ENCODE measurements at regions not wholly inside any gene's neighbourhood (a gene's known extent, or its start where the extent isn't known, plus 50 kb on each side); places are given as distances from the start of the nearest gene placed in this dataset.
"Not testable (repeated sequence)": the region's sequence is repeated elsewhere in the genome, so short reads cannot be mapped to it uniquely, and the experiment has no call there.

DNA sequence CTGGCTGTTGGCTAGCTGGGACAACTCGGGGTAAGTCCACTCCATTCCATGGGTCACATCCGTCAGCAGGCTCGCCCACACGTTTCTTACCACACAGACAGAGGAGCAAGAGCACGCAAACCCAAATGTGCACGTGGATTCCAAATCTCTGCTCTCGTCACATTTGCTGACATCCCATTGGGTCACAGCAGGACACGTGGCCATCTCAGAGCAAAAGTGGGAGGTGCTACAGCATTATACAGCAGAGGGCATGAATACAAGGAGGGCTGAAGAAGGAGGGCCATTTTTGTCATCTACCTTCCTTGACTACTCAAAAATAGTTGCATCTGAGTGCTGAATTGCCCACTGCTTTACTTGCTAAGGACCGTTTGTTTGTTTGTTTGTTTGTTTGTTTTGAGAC lies 84.7 kb downstream of the RBBP6 start:
- no peak for DNase-seq

DNA sequence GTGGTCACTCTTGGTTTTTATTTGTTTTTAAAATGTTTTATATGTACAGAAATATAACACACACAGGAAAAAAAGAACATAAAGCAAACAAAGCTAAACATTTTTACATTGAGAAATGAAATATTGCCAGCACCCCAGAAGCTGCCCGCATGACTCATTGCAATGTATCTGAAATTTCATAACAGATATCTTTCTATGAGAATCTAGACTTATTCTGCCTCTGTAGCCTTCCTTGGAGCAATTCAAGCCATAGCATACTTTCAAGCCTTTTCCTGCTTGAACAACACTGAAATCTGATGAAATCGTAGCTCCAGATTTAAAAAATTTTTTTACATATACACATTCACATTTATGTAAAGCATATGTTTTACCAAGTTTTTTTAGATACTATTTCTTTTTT lies 86.9 kb downstream of the RBBP6 start:
- DNase-seq = no peak

DNA sequence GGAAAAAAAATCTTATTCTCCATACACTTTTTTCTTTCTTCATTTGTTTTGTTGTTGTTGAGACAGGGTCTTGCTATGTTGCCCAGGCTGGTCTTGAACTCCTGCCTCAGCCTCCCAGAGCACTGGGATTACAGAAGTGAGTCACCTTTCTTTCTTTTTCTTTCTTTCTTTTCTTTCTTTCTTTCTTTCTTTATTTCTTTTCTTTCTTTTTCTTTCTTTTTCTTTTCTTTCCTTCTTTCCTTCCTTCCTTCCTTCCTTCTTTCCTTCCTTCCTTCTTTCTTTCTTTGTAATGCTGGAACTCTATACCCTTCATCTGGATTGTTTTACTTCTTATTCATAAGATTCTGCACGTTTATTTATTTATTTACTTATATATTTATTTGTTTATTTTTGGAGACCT lies 94.5 kb upstream of the TNRC6A start:
- no peak for DNase-seq

DNA sequence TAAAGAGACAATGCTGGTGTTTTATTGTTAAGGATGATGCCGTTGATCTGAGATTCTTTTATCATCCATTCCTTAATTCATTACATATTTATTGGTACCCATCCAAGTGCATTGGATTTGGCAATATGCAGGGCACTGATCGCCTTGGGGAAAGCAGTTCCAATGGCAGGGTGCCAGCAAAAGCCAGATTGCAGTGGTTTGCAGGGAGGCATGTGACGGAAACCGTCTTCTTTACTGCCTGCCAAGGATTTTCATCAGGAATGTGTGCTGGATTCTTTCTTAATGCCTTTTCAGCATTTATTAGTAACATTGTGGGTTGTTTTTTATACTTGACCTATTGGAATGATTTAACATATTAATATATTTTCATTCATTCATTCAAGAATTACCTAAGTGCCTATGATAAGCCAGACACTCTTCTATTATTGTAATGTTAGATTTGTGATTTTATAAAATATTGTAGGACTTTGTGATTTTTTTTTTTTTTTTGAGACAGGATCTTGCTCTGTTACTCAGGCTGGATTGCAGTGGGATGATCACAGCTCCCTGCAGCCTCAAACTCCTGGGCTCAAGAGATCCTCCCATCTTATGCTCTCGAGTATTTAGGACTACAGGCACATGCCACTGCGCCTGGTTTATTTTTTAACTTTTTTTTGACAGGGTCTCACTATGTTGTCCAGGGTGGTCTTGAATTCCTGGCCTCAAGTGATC lies 93.4 kb upstream of the TNRC6A start:
- DNase-seq = no peak

DNA sequence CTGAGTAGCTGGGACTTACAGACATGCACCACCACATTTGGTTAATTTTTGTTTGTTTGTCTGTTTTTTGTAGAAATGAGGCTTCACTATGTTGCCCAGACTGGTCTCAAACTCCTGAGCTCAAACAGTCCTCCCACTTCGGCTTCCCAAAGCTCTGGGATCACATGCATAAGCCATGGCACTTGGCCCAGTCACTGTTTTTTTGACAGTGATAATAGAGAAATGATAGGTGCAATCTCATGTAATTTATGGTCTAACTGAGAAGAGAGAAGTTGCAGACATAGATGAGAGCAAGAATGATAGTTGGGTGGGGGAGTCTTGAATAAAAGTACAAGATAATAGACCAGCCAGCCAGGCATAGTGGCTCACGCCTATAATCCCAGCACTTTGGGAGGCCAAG lies 89.7 kb upstream of the TNRC6A start:
- no peak for DNase-seq

DNA sequence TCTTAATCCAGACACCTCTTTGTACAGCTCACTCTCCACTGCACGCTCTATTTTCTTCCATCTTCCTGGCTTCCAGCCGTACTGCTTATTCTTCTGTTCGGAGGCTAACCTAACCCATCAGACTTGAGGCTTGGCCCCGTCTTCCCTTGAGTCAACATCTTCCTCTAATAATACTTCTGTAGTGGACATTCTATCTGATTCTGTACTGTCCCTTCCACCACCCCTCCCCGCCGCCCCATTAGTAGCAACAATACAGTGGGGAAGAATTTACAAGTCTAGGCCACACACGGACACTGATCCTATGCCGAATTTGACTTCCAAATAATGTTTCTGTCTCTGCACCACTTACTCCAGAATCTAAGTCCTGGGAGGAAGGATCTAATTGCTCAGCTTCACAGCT lies 86.0 kb upstream of the TNRC6A start:
- no peak for DNase-seq

DNA sequence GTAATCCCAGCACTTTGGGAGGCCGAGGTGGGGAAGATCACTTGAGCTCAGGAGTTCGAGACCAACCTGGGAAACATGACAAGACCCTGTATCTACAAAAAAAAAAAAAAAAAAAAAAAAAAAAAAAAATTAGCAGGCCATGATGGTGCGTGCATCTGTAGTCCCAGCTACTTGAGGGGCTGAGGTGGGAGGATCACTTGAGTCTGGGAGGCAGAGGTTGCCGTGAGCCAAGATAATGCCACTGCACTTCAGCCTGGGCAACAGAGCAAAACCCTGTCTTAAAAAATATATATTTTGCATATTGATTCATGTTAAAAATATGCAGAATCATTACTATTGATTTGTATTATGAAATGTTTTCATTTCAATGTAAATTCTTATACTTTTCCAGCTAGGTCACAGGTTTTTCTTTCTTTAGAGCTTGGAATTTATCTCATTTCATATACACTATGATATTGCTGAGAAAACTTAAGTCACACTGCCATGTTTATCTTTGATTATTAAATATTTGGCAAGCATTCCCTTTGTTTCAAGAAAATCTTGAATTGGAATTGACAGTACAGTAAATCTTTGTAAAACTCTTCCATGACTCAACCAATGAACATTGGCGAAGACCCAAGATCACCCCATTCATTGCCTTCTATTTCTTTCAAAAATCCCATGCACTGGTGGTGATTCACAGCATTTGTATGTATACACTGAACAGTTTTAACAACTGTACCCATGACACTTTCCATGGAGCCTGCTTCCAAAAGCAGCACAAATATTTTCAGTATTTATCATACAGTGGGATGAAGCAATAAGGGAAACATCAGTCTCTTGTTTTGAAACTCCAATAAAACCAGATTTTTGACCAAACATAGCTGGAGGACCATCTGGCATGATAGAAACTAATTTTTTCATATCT lies 83.5 kb upstream of the TNRC6A start:
- DNase-seq = no peak

DNA sequence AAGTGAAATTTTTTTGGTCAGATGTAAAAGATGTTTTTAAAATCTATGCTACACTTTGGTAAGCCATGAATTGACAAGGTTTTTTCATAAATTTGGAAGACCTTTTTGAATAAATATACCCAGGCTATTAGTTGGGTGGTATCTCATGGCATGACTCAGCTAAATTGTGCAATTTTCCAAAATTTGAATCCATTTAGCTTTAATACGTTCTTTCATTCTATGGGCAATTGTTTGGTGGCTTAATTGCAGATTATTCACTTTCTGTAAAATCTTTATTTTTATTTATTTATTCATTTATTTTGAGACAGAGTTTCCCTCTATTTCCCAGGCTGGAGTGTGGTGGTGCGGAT lies 82.8 kb upstream of the TNRC6A start:
- no peak for DNase-seq

DNA sequence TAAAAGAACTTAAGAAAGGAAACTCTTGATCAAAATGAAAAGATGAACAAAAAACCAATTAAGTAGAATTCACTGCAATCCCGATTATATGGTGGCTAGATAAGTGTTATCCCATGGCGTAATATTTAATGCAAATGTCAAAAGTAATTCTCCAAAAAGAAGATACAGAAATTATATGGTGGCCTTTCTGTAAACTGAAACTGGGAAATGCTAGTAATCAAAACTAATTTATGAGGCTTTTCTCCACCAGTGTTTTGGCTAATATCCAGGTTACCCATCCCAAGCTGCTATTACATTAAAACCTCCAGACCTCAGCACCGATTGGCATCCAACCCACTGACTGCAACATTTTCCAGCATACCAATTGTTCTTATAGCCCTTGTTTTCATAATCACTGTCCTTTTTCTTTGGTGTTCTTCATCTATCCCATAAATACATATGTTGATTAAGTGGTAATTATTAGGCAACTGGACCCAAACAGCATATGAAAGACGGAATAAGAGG lies 77.2 kb upstream of the TNRC6A start:
- no peak for DNase-seq

DNA sequence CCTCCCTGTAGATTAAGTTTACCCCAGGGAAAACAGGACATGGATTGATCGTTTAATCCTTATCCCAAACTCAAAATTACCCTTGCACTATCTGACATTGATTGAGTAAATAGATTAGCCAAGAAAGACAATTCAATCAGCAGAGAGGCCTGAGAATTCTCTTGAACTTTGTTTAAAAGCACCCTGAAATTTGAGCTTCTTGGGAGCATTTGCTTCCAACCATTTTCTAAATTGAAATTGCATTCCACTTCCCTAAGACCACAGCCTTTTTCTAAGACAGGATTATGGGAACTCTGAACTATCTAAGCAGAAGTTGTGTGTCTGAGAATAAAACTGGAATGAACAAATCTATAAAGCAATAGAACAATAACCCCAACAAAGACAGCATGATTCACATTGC lies 76.6 kb upstream of the TNRC6A start:
- DNase-seq = no peak

DNA sequence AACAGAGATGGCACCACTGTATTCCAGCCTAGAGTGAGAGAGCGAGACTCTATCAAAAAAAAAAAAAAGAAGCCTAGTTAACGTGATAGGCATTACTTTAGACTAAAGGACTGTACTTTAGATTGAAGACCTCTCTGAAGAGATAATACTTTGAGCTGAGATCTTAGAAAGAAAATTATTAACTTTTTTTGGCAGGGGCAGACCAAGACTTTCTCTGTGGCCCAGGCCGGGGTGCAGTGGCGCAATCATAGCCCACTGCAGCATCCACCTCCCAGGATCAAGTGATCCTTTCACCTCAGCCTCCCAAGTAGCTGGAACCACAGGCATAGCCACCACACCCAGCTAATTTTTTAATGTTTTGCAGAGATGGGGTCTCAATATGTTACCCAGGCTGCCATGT lies 75.7 kb upstream of the TNRC6A start:
- DNase-seq = no peak

DNA sequence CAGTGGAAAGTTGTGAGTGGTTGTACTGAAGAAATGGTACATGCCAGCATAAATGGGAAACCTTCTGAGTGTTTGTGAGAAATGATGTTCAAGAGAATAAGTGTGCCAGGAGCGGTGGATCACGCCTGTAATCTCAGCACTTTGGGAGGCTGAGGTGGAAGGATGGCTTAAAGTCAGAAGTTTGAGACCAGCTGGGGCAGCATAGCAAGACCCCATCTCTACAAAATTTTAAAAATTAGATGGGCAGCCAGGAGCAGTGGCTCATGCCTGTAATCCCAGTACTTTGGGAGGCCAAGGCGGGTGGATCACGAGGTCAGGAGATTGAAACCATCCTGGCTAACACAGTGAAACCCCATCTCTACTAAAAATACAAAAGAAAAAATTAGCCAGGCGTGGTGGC lies 63.5 kb upstream of the TNRC6A start:
- not testable (repeated sequence) for DNase-seq

DNA sequence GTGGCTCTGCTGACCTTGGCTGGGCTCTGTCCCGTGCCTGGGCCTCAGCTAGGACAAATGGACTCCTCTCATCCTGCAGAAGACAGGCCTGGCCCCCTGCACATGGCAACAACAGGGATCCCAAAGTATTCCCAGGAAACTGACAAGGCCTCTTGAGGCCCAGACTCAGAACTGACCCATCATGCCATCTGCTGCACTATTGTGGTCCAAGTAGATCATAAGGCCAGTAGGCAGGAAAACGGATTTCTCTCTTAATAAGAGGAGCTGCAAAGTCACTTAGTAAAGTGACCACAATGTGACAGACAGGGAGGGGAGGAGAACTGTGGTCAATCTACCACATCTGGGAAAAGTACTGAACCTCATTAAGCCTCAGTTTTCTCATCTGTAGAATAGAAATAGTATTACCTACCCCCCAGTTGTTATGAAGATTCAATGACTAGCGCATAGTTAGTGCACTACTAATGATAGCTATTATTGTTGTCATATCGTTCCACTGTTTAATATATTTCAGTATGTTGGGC lies 62.1 kb upstream of the TNRC6A start:
- no peak for DNase-seq

DNA sequence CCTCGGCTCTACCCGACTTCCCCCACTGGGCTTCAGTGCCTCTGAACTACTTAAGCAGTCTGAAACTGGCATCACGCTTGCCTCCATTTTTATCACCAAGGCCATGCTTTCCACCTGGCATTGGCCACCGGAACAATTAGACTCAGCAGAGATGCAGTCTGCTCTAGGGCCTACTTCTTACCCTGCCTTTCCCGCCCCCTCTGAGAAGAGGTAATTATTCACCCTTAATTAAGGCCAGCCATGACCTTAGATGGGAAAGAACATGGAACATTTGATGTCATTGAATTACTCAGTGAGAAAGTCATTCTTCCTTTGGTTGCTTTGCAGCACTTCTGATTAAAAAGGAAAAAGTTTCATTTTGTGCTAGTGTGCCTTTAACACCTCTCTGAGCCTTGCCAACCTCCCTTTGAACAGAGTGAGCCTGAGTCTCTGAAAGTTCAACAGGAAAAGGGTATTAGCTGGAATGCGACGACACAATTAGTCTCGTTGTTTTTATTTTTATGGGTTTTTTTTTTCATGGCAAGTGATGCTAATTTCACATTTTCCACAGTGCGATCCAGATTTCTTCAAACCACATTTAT lies 60.9 kb upstream of the TNRC6A start:
- DNase-seq = peak; percentile 33 to 44

DNA sequence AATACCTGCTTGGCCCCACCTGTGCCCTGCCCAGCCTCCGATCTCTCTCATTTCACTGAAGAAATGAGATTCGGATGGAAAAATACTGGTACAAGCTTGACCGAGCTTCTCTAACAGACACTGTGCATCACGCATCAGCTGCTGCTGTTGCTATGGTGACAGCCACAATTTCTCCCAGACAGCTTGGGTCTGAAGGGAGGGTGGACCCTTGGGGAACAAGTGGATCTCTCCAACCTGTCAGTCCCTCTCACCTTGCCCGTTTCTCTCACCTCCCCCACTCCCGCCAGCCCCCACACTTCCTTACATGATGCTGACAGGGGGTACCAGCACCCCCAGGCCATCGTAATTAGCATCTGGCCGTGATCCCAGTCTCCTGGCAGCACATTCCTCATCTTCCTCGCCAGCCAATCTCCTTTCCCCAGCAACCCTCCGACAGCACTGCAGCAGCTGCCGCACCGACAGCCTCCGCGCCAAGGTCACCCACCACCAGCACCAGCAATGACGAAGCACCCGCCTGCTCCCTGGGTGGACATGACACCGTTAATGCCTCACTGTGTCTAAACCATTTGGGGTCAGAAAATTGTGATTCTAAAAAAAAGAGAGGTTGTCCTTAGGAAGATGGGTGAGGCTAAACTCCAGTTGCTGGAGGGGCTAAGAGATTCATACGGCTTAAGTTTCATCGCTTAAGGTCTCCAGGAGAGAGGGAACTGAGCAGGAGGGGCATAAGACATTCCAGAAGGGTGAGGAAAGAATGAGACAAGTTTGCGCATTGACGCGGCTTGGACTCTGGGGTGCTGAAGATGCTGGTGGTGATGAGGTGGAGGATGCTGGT lies 58.6 kb upstream of the TNRC6A start:
- DNase-seq = no peak

DNA sequence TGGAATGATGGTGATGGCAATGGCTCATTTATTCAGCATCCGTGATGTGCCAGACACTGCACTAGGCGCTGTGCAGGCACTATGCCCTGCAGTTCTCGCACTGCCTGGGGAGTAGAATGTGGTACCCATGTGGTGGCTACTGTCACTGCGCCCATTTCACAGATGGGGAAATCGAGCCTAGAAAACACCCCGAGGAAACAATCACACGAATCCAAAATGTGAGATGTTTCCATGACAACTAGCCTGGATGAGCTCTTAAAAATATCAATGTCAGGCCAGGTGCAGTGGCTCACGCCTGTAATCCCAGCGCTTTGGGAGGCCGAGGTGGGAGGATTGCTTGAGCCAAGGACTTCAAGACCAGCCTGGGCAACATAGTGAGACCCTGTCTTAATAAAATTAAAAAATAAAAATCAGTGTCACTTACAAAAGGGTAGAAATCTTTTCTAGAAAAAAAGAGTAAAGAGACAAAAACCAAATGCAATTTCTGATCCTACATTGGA lies 57.9 kb upstream of the TNRC6A start:
- DNase-seq = no peak

DNA sequence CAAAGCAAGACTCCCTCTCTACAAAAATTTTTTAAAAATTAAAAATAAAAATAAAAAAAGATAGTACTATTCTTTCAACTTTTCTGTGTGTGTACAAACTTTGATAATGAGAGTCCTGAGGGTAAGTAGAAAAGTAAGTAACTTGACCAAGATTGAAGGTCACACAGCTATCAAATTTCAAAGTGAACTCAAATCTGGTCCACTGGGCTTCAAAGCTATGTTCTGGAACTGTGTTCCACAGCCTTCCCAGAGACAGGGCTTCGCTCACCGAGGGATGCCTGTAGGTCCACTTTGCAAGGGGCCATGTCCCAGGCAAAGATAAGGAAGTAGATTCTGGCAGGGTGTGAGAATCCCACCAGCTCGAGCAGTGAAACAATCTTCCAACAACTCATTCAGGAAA lies 56.3 kb upstream of the TNRC6A start:
- no peak for DNase-seq

DNA sequence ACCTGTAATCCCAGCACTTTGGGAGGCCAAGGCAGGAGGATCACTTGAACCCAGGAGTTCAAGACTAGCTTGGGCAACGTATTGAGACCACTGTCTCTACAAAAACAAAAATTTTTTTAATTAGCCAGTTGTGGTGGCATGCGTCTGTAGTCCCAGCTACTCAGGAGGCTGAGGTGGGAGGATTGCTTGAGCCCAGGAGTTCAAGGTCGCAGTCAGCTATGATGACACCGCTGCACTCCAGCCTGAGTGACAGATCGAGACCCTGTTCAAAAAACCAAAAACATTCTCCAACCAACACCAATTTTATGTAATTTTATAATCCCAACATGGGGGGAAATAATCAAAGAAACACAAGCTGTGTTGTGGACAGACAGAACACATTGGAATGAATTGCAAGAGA lies 54.6 kb upstream of the TNRC6A start:
- no peak for DNase-seq

DNA sequence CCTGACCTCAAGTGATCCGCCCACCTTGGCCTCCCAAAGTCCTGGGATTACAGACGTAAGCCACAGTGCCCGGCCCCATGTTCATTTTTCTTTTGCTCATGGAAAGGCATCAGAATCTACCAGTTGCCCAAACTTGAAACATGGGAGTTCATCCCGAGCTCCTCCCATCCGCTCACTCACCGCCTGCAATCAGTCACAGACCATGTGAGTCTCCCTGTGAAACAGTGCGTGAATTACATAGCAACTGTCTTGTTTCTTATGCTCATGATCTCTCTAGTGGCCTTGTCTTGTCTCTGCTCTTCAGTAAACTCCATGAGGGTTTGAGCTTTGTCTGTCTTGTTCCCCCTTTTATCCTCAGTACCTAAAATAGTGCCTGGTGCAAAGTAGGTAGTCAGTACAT lies 52.1 kb upstream of the TNRC6A start:
- DNase-seq = no peak

Measured in stimulated activated CD4-positive, alpha-beta T cell treated with anti-CD3 and anti-CD28 coated beads, Interleukin-4, amount 100 ng/mL, for 4 hours (primary cell).